ENCODE measurements at regions not wholly inside any gene's neighbourhood (a gene's known extent, or its start where the extent isn't known, plus 50 kb on each side); places are given as distances from the start of the nearest gene placed in this dataset.

DNA sequence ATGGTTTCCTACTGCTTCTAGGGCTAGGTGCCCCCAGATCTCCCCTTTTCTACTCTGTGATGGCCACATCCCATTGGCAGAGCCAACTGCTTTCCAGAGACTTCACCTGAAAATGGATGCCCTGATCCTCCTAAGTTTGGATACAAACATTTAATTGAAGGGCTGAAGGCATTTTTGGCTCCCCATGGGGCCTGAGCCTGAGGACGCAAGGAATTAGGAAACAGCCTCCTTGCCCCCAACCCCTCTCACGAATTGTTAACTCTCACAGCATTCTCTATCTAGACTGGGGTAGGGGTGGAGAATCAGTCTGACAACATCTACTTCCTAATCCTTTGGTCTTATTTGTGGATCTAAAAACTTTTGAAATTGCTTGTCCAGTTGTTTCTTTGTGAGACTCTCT lies 108.5 kb upstream of the KCNK2 start:
- H3K4me3 ChIP-seq (ENCODE audit: low read depth, low read length) = no peak overlapping the region
- no peak for DNase-seq (ENCODE audit: low read depth)
- TF ChIP-seq, protein P1, sequence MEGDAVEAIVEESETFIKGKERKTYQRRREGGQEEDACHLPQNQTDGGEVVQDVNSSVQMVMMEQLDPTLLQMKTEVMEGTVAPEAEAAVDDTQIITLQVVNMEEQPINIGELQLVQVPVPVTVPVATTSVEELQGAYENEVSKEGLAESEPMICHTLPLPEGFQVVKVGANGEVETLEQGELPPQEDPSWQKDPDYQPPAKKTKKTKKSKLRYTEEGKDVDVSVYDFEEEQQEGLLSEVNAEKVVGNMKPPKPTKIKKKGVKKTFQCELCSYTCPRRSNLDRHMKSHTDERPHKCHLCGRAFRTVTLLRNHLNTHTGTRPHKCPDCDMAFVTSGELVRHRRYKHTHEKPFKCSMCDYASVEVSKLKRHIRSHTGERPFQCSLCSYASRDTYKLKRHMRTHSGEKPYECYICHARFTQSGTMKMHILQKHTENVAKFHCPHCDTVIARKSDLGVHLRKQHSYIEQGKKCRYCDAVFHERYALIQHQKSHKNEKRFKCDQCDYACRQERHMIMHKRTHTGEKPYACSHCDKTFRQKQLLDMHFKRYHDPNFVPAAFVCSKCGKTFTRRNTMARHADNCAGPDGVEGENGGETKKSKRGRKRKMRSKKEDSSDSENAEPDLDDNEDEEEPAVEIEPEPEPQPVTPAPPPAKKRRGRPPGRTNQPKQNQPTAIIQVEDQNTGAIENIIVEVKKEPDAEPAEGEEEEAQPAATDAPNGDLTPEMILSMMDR (conservative IDR thresholded peaks at IDR 0.05; ENCODE audit: low read depth, low read length) = no peak

DNA sequence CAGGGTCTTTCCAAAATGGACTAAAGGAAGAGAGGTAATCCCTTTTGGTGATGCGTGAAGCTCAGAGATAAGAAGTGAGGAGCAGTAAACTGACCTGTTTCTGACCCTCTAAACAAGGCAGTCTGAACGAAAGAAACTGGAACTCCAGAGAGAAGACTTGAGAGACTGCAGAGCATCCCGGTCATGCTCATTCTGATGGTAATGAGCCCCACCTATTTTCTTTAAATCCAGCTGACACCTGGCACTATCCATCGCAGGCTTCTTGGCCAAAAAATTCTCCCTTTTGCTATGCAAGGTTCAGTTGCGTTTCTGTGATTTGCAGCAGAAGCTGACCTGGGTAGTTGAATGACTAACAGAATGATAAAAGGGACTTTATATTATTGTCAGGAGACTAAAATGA lies 105.9 kb upstream of the KCNK2 start:
- TF ChIP-seq, protein P1 (conservative IDR thresholded peaks at IDR 0.05; ENCODE audit: low read depth, low read length) = no peak
- H3K4me3 ChIP-seq (ENCODE audit: low read depth, low read length) = no peak overlapping the region
- no peak for DNase-seq (ENCODE audit: low read depth)

DNA sequence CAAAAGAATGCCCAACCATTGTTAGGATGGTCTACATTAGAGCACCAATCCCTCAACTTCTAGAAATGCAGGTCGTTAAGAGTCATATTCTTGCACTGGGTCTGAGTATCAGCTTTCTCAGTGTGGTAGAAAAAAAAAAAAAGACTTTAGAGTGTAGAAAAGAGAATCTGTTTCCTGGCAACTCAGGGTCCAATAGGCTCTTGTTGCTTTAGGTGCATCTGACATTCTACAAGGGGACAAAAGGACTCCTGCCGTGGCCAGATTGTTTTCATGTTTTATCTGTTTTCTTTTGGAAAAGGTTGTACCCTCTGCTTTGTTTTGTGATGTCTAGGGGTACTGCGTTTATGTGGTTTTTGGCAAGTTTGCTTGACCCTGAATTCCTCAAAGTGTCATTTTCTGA lies 105.4 kb upstream of the KCNK2 start:
- no peak for DNase-seq (ENCODE audit: low read depth)
- no peak overlapping the region for H3K4me3 ChIP-seq (ENCODE audit: low read depth, low read length)
- TF ChIP-seq, protein P1 (conservative IDR thresholded peaks at IDR 0.05; ENCODE audit: low read depth, low read length) = no peak

DNA sequence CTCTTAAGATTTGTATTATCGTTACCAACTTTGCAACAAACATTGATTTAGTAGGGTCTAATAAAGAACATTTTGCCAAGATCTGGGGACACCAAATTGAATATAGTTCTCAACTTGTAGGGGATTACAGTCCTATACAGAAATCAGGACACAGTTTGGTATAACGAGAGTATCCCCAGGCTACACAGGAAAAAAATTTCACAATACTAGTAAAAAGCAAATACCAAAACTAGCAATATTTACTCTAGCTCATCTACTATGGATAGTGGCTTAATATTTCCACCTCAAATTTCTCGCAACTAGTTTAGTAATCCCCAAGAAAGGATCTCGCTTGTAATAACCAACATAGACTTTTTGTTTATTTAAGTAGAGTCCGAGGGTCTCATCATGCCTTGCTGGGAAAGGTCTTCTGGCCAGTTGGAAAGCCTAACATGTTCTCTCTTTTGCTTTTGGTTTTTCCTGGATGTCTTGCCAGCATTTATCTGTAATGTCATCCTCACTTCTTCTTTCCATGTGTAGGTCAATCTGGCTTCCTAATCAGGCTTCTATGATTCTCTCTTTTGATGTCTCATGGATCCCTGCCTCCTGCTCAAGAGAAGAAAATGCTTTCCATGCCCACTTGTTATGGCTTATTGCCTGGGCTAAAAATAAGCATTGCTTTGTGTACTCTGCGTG lies 104.7 kb upstream of the KCNK2 start:
- no peak for DNase-seq (ENCODE audit: low read depth)
- TF ChIP-seq, protein P1 (conservative IDR thresholded peaks at IDR 0.05; ENCODE audit: low read depth, low read length) = no peak
- no peak overlapping the region for H3K4me3 ChIP-seq (ENCODE audit: low read depth, low read length)

DNA sequence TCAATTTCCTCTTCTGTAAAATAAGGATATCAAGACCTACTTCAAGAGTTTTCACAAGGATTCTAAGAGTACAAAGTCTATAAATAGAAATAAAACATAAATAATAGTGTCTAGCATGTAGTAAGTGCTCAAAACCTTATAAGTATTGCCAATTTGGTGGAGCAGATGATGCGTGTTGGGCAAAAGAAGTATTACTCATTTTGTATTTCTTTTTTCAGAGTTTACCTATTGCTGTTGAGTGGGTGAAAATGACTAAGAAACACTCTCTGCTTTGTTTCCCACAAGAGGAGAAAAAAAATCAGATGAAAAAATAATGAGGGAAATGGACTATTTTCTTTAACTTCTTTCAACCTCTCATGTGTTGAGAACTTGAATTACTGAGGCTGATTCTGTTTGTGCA lies 103.3 kb upstream of the KCNK2 start:
- no peak for DNase-seq (ENCODE audit: low read depth)
- no peak overlapping the region for H3K4me3 ChIP-seq (ENCODE audit: low read depth, low read length)
- TF ChIP-seq, protein P1 (conservative IDR thresholded peaks at IDR 0.05; ENCODE audit: low read depth, low read length) = no peak

DNA sequence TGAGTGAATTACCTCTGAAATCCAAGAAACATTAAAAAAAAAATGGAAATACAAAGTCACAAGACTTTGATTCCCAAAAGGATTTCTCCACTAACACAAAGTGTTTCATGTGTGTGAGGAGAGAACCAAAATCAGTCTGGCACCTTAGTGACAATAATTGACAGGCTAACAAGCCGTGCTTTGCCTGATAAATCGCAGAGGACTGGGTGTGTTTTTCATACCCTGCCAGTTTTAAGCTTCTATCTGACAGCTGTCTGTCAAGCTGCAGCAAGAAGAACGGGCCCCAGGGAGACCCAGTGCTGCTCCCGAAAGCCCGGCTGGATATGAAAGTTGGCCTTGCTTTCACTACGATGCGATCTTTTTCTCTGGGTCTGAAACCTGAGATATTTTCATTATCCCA lies 101.6 kb upstream of the KCNK2 start:
- DNase-seq (ENCODE audit: low read depth) = no peak
- TF ChIP-seq, protein P1 (conservative IDR thresholded peaks at IDR 0.05; ENCODE audit: low read depth, low read length) = no peak
- no peak overlapping the region for H3K4me3 ChIP-seq (ENCODE audit: low read depth, low read length)
